ENCODE measurements at regions not wholly inside any gene's neighbourhood (a gene's known extent, or its start where the extent isn't known, plus 50 kb on each side); places are given as distances from the start of the nearest gene placed in this dataset.

DNA sequence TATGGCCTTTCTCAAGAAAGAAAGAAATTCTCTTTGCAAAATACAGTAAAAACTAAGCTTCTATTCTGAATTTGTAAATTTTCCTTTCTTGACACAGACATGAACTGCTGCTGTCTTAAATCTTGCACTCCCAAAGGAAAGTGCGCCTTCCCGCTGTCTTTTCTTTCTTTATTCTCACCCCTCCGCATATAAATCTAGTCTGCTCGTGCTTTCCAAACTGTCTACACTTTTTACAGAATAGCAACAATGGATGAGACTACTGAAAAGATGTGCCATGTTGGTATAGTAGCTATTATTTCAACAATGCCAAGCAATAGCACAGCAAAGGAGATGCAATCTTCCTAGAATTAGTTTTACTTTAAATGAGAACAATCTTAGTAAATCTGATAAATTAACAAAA is 328.8 kb upstream of the PDE3A start:
- Histone ChIP-seq H3K4me1 (ENCODE audit: control insufficient read depth, low read length) (no peaks in the 10 kb centered on the region), H3K9me3 (ENCODE audit: control insufficient read depth, insufficient read depth, low read length) (no peaks in the 10 kb centered on the region), H4K20me1 (ENCODE audit: control insufficient read depth, insufficient read depth, low read depth, low read length) (no peaks in the 10 kb centered on the region), H3K36me3 (ENCODE audit: control insufficient read depth, low read length) (no peaks in the 10 kb centered on the region), H3F3A (ENCODE audit: control insufficient read depth, insufficient read depth) (no peaks in the 10 kb centered on the region), H3K4me3 (ENCODE audit: low read length) (no peak overlapping the region), H3K9me2 (replicated peaks; ENCODE audit: control insufficient read depth, low read length) (no peaks in the 10 kb centered on the region), H3K27me3 (ENCODE audit: control insufficient read depth, low read length) (no peaks in the 10 kb centered on the region), H3K27ac (ENCODE audit: low read depth, low read length) (no peak overlapping the region), H3K79me2 (ENCODE audit: control insufficient read depth, low read length) (no peaks in the 10 kb centered on the region), H3K4me2 (ENCODE audit: low read length) (no peak overlapping the region)
- TF ChIP-seq, protein P1, sequence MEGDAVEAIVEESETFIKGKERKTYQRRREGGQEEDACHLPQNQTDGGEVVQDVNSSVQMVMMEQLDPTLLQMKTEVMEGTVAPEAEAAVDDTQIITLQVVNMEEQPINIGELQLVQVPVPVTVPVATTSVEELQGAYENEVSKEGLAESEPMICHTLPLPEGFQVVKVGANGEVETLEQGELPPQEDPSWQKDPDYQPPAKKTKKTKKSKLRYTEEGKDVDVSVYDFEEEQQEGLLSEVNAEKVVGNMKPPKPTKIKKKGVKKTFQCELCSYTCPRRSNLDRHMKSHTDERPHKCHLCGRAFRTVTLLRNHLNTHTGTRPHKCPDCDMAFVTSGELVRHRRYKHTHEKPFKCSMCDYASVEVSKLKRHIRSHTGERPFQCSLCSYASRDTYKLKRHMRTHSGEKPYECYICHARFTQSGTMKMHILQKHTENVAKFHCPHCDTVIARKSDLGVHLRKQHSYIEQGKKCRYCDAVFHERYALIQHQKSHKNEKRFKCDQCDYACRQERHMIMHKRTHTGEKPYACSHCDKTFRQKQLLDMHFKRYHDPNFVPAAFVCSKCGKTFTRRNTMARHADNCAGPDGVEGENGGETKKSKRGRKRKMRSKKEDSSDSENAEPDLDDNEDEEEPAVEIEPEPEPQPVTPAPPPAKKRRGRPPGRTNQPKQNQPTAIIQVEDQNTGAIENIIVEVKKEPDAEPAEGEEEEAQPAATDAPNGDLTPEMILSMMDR (IDR thresholded peaks at IDR 0.05; ENCODE audit: low read depth, low read length, poor library complexity, severe bottlenecking), result no peak
- TF ChIP-seq EZH2phosphoT487 (IDR thresholded peaks at IDR 0.05; ENCODE audit: borderline replicate concordance, low read length), result no peak

DNA sequence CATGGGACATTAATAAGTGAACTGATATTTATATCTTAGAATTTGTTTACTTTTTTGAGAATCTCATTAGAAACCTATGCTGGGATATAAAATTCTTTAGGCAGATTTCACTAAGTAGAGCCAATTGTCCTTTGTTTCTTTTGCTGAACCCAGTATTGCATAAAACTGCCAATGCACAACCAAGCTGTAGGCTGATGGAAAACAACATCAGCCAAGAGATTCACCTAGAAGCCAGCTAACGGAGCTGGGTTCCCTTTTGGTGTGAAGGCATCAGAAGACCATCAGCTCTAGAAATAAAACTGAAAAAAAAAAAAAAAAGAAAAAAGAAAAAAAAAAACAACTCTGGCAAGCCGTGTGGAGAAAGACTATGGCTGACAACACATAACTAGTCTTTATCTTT is 328.2 kb upstream of the PDE3A start:
- Histone ChIP-seq H3K27ac (ENCODE audit: low read depth, low read length) (no peak overlapping the region), H3K9me2 (replicated peaks; ENCODE audit: control insufficient read depth, low read length) (no peaks in the 10 kb centered on the region), H3K79me2 (ENCODE audit: control insufficient read depth, low read length) (no peaks in the 10 kb centered on the region), H3K4me2 (ENCODE audit: low read length) (no peak overlapping the region), H3K4me1 (ENCODE audit: control insufficient read depth, low read length) (no peaks in the 10 kb centered on the region), H3K36me3 (ENCODE audit: control insufficient read depth, low read length) (no peaks in the 10 kb centered on the region), H3K27me3 (ENCODE audit: control insufficient read depth, low read length) (no peaks in the 10 kb centered on the region), H3F3A (ENCODE audit: control insufficient read depth, insufficient read depth) (no peaks in the 10 kb centered on the region), H4K20me1 (ENCODE audit: control insufficient read depth, insufficient read depth, low read depth, low read length) (no peaks in the 10 kb centered on the region), H3K9me3 (ENCODE audit: control insufficient read depth, insufficient read depth, low read length) (no peaks in the 10 kb centered on the region), H3K4me3 (ENCODE audit: low read length) (no peak overlapping the region)
- no peak for TF ChIP-seq EZH2phosphoT487 (IDR thresholded peaks at IDR 0.05; ENCODE audit: borderline replicate concordance, low read length)
- TF ChIP-seq, protein P1 (IDR thresholded peaks at IDR 0.05; ENCODE audit: low read depth, low read length, poor library complexity, severe bottlenecking), result no peak

DNA sequence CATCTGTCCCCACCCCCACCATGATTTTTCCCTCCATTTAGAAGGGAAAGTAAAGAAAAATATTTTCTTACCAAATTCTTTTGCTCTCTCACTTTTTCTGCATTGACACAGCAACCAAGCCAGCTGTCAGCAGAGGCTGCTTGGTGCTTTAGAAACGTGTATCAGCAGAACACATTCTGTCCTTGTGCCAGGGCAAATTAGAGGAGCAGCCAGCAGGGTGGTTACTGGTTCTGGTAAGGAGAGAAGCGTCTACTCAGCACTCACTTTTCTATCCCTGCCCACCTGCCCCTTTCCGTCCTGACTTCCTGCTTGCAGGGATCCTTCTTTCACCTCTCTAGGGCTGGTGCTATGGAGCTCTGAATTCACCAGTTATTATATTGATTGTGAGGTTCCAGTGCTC is 327.5 kb upstream of the PDE3A start:
- Histone ChIP-seq H3K4me2 (ENCODE audit: low read length) (no peak overlapping the region), H3K4me3 (ENCODE audit: low read length) (no peak overlapping the region), H3K4me1 (ENCODE audit: control insufficient read depth, low read length) (no peaks in the 10 kb centered on the region), H3K36me3 (ENCODE audit: control insufficient read depth, low read length) (no peaks in the 10 kb centered on the region), H4K20me1 (ENCODE audit: control insufficient read depth, insufficient read depth, low read depth, low read length) (no peaks in the 10 kb centered on the region), H3K79me2 (ENCODE audit: control insufficient read depth, low read length) (no peaks in the 10 kb centered on the region), H3K9me3 (ENCODE audit: control insufficient read depth, insufficient read depth, low read length) (no peaks in the 10 kb centered on the region), H3K27me3 (ENCODE audit: control insufficient read depth, low read length) (no peaks in the 10 kb centered on the region), H3F3A (ENCODE audit: control insufficient read depth, insufficient read depth) (no peaks in the 10 kb centered on the region), H3K9me2 (replicated peaks; ENCODE audit: control insufficient read depth, low read length) (no peaks in the 10 kb centered on the region), H3K27ac (ENCODE audit: low read depth, low read length) (no peak overlapping the region)
- TF ChIP-seq EZH2phosphoT487 (IDR thresholded peaks at IDR 0.05; ENCODE audit: borderline replicate concordance, low read length), result no peak
- TF ChIP-seq, protein P1 (IDR thresholded peaks at IDR 0.05; ENCODE audit: low read depth, low read length, poor library complexity, severe bottlenecking), result no peak

DNA sequence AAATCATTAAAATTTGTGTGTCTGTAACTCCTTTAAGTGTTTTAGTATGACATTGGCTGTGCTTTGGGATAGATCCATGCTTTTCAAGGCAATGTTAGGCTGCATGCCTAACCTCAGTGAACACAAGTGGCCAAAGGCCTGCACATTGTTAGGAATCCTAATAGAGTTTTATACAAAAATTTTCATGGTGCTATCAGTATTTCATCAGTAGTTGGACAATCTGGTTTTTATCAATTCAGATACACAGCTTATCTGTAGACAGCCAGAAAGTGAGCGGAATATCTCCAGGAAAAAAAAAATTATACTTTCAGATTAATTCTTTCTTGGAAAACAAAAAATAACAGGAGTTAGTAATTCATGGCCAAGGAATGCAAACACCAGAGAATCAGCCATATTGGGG is 324.0 kb upstream of the PDE3A start:
- H3K27ac ChIP-seq (ENCODE audit: low read depth, low read length), result no peak overlapping the region
- H4K20me1 ChIP-seq (ENCODE audit: control insufficient read depth, insufficient read depth, low read depth, low read length), result no peaks in the 10 kb centered on the region
- no peaks in the 10 kb centered on the region for H3K4me1 ChIP-seq (ENCODE audit: control insufficient read depth, low read length)
- no peaks in the 10 kb centered on the region for H3F3A ChIP-seq (ENCODE audit: control insufficient read depth, insufficient read depth)
- H3K9me2 ChIP-seq (replicated peaks; ENCODE audit: control insufficient read depth, low read length), result no peaks in the 10 kb centered on the region
- H3K4me2 ChIP-seq (ENCODE audit: low read length), result no peak overlapping the region
- TF ChIP-seq, protein P1 (IDR thresholded peaks at IDR 0.05; ENCODE audit: low read depth, low read length, poor library complexity, severe bottlenecking), result no peak
- TF ChIP-seq EZH2phosphoT487 (IDR thresholded peaks at IDR 0.05; ENCODE audit: borderline replicate concordance, low read length), result no peak
- no peaks in the 10 kb centered on the region for H3K36me3 ChIP-seq (ENCODE audit: control insufficient read depth, low read length)
- H3K9me3 ChIP-seq (ENCODE audit: control insufficient read depth, insufficient read depth, low read length), result no peaks in the 10 kb centered on the region
- H3K4me3 ChIP-seq (ENCODE audit: low read length), result no peak overlapping the region
- H3K27me3 ChIP-seq (ENCODE audit: control insufficient read depth, low read length), result no peaks in the 10 kb centered on the region
- no peaks in the 10 kb centered on the region for H3K79me2 ChIP-seq (ENCODE audit: control insufficient read depth, low read length)
